HG03175 (cell line): ENCODE measurements at regions not wholly inside any gene's neighbourhood (a gene's known extent, or its start where the extent isn't known, plus 50 kb on each side); places are given as distances from the start of the nearest gene placed in this dataset.

Experiments used
- ATAC-seq: cut with Tn5 transposase; IDR thresholded peaks from one replicate; pipeline ENCODE4 v1.9.1; 2021; ENCODE audit warnings: mild to moderate bottlenecking, moderate library complexity; ENCODE audit not compliant: unreplicated experiment

GRCh38 chr13:110773480-110773879 is 60.0 kb downstream of the ING1 start:
- no peak for ATAC-seq

DNA sequence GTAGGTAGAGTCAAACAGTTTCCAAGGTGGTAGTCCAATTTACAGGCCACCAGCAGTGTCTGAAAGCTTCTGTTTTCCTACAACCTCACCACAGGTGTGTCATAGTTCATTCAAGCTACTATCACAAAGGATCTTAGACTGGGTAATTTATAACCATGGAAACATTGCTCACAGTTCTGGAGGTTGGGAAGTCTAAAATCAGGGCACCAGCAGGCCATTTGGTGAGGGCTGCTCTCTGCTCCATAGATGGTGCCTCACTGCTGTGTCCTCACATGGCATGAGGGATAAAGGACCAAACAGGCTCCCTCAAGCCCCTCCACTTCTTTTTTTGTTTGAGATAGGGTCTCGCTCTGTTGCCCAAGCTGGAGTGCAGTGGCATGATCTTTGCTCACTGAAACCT is 60.6 kb downstream of the ING1 start:
- ATAC-seq: no peak

GRCh38 chr13:110774490-110774889 is 61.0 kb downstream of the ING1 start:
- no peak for ATAC-seq

DNA sequence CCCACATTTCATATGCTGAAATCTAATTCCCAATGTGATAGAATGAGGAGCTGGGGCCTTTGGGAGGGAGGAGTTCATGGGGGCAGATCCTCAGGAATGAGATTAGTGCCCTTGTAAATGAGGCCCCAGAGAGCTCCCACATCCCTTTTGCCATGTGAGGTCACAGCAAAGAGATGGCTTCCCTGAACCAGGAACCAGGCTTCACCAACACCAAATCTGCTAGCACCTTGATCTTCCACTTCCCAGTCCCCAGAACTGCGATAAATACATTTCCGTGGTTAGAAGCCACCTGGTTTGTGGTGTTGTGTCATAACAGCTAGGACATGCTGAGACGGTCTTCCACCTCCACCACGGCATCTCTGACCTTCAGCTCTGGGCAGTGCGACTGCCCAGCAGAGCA is 62.1 kb downstream of the ING1 start:
- no peak for ATAC-seq

DNA sequence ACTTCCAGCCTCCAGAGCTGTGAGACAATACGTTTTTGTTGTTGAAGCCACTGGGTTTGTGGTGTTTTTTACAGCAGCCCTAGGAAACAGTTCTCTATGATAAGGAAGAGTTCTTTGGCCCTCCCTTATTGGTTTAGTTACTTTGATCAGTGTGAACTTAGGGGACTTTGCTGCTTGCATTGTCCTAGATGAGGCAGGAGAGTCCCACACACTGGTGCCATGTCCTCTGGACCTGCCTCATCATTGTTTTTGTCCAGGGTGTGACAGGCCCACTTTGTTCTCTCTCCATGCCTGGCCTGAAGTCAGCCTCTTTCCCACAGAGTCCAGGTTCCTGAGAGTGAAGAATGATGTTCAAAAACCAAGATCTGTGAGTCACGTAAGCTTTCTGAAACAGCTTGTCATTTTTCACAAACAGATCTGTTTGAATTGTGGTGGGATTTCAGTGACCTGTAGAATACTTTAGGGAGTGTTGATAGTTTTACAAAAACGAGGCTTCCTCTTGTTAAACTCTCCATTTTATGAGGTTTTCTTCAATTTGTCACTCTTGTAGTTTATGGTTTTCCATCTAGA is 63.8 kb downstream of the ING1 start:
- no peak for ATAC-seq

DNA sequence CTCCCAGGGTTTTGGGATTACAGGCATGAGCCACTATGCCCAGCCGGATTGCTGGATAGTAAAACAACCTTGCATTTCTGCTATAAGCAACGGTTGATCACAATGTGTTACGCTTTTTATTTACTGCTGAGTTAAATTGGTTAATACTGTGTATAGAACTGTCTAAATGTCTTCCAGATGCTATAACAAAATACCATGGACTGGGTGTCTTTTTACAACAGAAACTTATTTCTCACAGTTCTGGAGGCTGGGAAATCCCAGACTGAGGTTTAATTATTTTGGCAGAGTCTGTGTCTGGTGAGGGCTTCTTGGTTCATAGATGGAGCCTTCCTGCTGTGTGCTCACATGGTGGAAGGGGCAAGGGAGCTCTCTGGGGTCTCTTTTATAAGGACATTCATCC is 65.5 kb downstream of the ING1 start:
- no peak for ATAC-seq

- no peak for ATAC-seq
These were observed 66.9 kb downstream of the ING1 start for GRCh38 chr13:110780422-110780821.

DNA sequence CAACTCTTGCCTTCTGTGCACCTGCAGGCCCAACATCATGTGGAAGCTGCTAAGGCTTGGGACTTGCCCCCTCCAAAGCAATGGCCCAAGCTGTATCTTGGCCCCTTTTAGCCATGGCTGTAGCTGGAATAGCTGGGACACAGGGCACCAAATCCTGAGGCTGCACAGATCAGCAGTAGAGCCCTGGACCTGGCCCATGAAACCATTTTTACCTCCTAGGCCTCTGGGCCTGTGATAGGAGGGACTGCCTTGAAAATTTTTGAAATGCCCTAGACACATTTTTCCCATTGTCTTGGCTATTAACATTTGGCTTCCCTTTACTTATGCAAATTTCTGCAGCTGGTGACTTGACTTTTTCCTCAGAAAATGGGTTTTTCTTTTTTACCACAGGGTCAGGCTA is 68.7 kb downstream of the ING1 start:
- ATAC-seq: no peak

DNA sequence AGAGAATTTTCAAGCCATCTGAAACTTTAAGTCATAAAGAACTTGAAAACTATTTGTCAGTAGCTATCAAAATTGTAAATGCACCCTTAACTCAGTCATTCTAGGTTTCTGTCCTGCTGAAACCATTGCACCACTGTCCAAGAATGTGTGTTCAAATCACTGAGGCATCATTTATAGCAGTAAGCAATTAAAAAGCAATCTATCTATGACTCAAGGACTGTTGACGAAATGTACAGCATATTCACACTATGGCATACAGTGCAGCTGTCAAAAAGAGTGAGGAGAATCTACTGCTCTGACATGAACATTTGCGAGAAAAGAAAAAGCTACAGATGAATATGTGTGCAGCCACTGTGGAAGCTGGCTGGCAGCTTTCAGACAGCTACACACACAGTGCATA is 71.2 kb downstream of the ING1 start:
- ATAC-seq: no peak

GRCh38 chr13:110788778-110789177 is 75.3 kb downstream of the ING1 start:
- ATAC-seq: no peak

GRCh38 chr13:110789871-110790270 is 76.4 kb downstream of the ING1 start:
- ATAC-seq: no peak

GRCh38 chr13:110790371-110790770 is 76.9 kb downstream of the ING1 start:
- no peak for ATAC-seq

- ATAC-seq: no peak
These were observed 80.7 kb downstream of the ING1 start for GRCh38 chr13:110794209-110794608.

DNA sequence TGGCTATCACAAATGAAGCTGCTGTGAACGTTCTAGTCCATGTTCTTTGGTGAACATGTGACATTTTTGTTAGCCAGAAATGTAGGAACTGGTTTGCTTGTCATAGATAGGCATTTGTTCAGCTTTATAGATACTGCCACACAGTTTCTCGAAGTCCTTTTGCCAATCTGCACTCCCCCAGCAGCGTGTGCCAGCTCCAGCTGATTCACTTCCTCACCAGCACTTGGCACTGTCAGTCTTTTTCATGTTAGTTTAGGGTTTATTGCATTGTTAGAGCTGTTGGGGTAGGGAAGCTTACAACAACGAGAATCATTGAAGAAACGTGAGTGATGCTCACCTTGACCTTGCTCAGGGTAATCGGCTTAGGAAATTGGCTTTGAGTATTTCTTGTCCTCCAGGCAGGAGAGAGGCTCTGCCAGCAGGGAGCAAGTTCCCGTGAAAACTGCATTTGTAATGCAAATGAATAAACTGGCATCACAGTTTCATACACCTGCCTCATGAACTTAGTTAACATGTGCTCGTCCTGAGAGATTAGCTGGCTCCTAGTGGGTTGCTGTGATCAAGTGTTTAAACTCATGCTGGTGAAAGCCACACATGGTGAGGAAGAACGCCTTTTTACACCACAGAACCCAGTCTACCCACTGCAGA is 83.9 kb downstream of the ING1 start:
- ATAC-seq: no peak

- no peak for ATAC-seq
These were observed 84.8 kb downstream of the ING1 start for GRCh38 chr13:110798081-110798994.

DNA sequence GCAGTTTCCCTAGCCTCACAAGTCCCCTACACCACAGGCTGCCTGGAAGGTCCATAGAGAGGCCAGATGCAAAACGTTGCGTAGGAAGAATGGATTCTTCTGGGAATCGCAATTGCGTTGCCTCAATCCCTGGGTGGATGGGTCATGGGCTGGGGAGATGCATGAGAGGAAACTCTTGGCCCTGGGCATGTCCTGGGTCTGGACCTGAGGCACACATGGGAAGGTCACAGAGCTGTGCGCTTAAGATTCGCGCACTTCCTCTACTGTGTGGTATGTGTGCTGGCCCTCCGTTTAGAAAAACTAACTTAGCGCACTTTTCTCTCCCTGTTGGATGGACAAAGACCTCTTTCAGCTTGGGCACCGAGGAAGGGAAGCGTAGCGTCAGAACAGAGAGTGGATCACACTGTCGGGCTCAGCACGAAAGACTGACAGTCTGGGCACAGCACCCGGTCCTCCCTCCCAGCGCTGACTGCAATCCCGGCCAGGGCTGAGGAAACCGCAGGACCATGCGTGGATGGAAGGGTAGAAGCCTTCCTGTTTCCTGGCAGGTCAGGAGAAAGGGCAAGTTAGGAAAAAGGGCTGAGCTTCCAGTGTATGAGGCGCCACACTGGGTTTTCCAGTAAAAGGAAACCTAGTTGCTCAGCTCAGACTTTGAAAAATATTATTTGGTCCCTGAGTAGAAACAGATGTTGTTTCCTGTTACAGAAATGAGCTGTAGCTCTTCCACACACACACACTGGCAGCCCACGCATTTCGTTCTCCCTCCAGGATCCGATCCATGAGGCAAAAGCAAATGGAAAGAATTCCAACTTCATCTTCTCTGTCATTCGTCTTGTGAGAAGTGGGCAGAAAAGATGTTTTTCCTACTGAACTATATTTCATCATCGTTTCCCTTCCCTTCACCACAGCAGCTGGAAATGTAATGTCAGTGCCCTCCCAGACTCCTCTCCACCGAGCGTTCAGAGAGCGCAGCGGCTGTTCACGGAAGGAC is 86.0 kb downstream of the ING1 start:
- no peak for ATAC-seq

DNA sequence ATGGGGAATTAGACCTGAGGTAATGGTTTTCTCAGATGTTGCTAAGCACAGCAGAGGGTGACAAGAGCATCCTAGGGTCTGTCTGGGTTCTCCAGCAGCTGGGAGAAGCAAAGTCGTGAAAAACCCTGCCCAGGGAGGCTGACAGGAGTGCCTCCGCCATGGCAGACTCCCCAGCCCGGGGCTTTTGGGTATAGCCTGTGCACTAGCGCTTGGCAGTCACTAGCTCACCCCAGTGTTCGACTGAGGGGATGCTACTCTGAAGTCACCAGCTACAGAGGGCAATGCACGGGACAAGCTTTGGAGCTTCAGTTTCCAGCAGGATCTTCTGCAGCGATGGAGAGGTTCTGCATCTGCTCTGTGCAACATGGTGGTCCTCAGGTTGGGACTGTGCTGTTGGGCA is 87.5 kb downstream of the ING1 start:
- no peak for ATAC-seq

DNA sequence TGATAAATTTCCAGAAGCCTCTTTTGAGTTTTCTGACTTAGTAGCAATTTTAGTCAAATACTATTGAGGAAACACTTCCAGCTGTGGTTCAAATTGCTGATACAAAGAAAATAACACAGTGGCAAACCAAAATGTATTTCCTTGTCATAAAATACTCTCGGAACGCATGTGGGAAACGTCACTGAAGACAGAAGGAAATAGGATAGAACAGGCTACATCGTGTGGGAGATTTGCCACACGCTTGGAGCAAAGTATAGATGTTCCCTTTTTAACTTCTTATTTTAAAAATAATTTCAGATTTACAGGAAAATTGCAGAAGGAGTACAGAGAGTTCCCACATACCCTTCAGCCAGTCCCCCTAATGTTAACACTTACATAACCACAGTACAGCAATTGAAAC is 88.8 kb downstream of the ING1 start:
- ATAC-seq: no peak

- ATAC-seq: no peak
These were observed 93.1 kb downstream of the ING1 start for GRCh38 chr13:110806636-110807035.

- ATAC-seq: no peak
These were observed 94.0 kb downstream of the ING1 start for GRCh38 chr13:110807546-110807945.

GRCh38 chr13:110808138-110808537 is 94.6 kb downstream of the ING1 start:
- ATAC-seq: no peak
